Spinal cord (tissue), 9 donors: ENCODE measurements at regions not wholly inside any gene's neighbourhood (a gene's known extent, or its start where the extent isn't known, plus 50 kb on each side); places are given as distances from the start of the nearest gene placed in this dataset.
"Not testable (repeated sequence)": the region's sequence is repeated elsewhere in the genome, so short reads cannot be mapped to it uniquely, and the experiment has no call there.

Experiments
- DNase-seq, 6 donors: peaks; one replicate each; pipeline versions ENCODE4 v3.0.0 to v3.0.0-alpha.2; 2013 to 2015; ENCODE audit warnings: low spot score in 6 of 6, low read depth in 4 of 6
- H3K27ac ChIP-seq: one replicate; pipeline ENCODE4 v1.5.1; 2013; ENCODE audit warnings: low read depth, low read length, control low read depth
- H3K27me3 ChIP-seq: one replicate; pipeline ENCODE4 v1.6.1; 2013; ENCODE audit warnings: low read length; ENCODE audit not compliant: control insufficient read depth, insufficient read depth
- H3K36me3 ChIP-seq: one replicate; pipeline ENCODE4 v1.6.1; 2013; ENCODE audit warnings: low read length; ENCODE audit not compliant: control insufficient read depth, insufficient read depth
- H3K4me1 ChIP-seq: one replicate; pipeline ENCODE4 v1.6.1; 2013; ENCODE audit warnings: low read length; ENCODE audit not compliant: control insufficient read depth, insufficient read depth
- H3K4me3 ChIP-seq: one replicate; pipeline ENCODE4 v1.5.1; 2013; ENCODE audit warnings: low read depth, low read length, control low read depth
- H3K9me3 ChIP-seq: one replicate; pipeline ENCODE4 v1.6.1; 2013; ENCODE audit warnings: low read length; ENCODE audit not compliant: control insufficient read depth, insufficient read depth
- WGBS: methylation state at CpG from one replicate; pipeline ENCODE4 v1.1.5; 2013; ENCODE audit warnings: missing lambda C conversion rate; ENCODE audit not compliant: insufficient coverage; 5-methylcytosine and 5-hydroxymethylcytosine counted together
- donor health status: healthy.

GRCh38 chrX:122133478-122133877, 1050.6 kb upstream of the GRIA3 start:
- Histone ChIP-seq H3K4me3 (no peak overlapping the region), H3K36me3 (no peaks in the 10 kb centered on the region), H3K4me1 (no peaks in the 10 kb centered on the region), H3K27ac (no peak overlapping the region), H3K27me3 (no peaks in the 10 kb centered on the region), H3K9me3 (no peaks in the 10 kb centered on the region)
- no CpG with 5 or more reads among the region's 1 CpG for WGBS
- DNase-seq, result no peak

- Histone ChIP-seq H3K36me3 (no peaks in the 10 kb centered on the region), H3K27ac (no peak overlapping the region), H3K4me1 (no peaks in the 10 kb centered on the region), H3K4me3 (no peak overlapping the region), H3K9me3 (no peaks in the 10 kb centered on the region), H3K27me3 (no peaks in the 10 kb centered on the region)
- no peak for DNase-seq
- WGBS, result 92% methylated on average over 1 of the region's 1 CpG
These were observed 1049.8 kb upstream of the GRIA3 start for GRCh38 chrX:122134291-122134690.

DNA sequence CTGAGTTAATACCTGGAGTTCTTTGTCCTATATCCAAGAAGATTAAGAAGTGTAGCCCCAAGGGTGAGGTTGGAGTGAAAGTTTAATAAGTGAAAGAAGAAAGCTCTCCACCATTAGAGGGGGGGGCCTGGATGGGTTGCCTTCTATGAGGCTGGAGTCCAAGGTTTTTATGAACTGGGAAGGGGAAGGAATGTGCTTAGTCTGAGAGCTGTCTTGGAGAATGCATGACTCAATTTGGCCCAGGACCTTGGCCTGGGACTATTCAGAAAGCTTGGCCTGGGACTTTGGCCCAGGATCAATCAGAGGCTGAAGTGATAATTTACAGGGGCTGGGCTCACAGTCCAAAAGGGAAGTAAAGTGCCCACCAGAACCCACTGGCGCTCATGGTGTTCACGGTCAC, 1049.0 kb upstream of the GRIA3 start:
- H3K4me3 ChIP-seq, result no peak overlapping the region
- WGBS, result 91% methylated on average over 2 of the region's 2 CpGs
- H3K36me3 ChIP-seq, result no peaks in the 10 kb centered on the region
- H3K27me3 ChIP-seq, result no peaks in the 10 kb centered on the region
- H3K27ac ChIP-seq, result no peak overlapping the region
- H3K9me3 ChIP-seq, result no peaks in the 10 kb centered on the region
- no peak for DNase-seq
- no peaks in the 10 kb centered on the region for H3K4me1 ChIP-seq

- H3K27me3 ChIP-seq, H3K9me3 ChIP-seq, H3K4me3 ChIP-seq, H3K36me3 ChIP-seq, DNase-seq, H3K27ac ChIP-seq, H3K4me1 ChIP-seq: not testable (repeated sequence)
- WGBS, result 74% methylated on average over 4 of the region's 5 CpGs
These were observed 1043.9 kb upstream of the GRIA3 start for GRCh38 chrX:122140219-122140618.

DNA sequence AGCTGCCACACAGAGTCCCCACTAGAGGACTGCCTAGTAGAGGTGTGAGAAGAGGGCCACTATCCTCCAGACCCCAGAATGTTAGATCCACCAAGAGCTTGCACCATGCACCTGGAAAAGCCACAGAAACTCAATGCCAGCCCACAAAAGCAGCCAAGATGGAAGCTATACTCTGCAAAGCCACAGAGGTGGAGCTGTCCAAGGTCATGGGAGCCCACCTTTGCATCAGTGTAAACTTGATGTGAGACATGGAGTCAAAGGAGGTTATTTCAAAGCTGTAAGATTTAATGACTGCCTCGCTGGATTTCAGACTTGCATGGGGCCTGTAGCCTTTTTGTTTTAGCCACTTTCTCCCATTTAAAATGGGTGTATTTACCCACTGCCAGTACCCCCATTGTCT, 1030.1 kb upstream of the GRIA3 start:
- H3K4me1 ChIP-seq, result no peaks in the 10 kb centered on the region
- no peak overlapping the region for H3K27ac ChIP-seq
- no CpG with 5 or more reads among the region's 1 CpG for WGBS
- no peak for DNase-seq
- no peaks in the 10 kb centered on the region for H3K36me3 ChIP-seq
- H3K9me3 ChIP-seq, result no peaks in the 10 kb centered on the region
- no peaks in the 10 kb centered on the region for H3K27me3 ChIP-seq
- no peak overlapping the region for H3K4me3 ChIP-seq

GRCh38 chrX:122168241-122168640, 1015.8 kb upstream of the GRIA3 start:
- Histone ChIP-seq H3K9me3 (no peaks in the 10 kb centered on the region), H3K27ac (no peak overlapping the region), H3K27me3 (no peaks in the 10 kb centered on the region), H3K36me3 (no peaks in the 10 kb centered on the region), H3K4me3 (no peak overlapping the region), H3K4me1 (no peaks in the 10 kb centered on the region)
- no peak for DNase-seq
- whole genome bisulfite sequencing, result no CpG with 5 or more reads among the region's 2 CpGs

- no peaks in the 10 kb centered on the region for H3K36me3 ChIP-seq
- 43% methylated on average over 1 of the region's 1 CpG for WGBS
- no peak overlapping the region for H3K4me3 ChIP-seq
- no peak overlapping the region for H3K27ac ChIP-seq
- no peaks in the 10 kb centered on the region for H3K27me3 ChIP-seq
- peaks cover 3% of the 10 kb centered on the region for H3K9me3 ChIP-seq
- DNase-seq, result no peak
- no peaks in the 10 kb centered on the region for H3K4me1 ChIP-seq
These were observed 999.3 kb upstream of the GRIA3 start for GRCh38 chrX:122184791-122185190.

GRCh38 chrX:122187069-122187713, 996.9 kb upstream of the GRIA3 start:
- H3K27me3 ChIP-seq, result no peaks in the 10 kb centered on the region
- H3K27ac ChIP-seq, result no peak overlapping the region
- WGBS, result no CpG with 5 or more reads among the region's 2 CpGs
- H3K4me1 ChIP-seq, result no peaks in the 10 kb centered on the region
- H3K4me3 ChIP-seq, result no peak overlapping the region
- H3K36me3 ChIP-seq, result no peaks in the 10 kb centered on the region
- H3K9me3 ChIP-seq, result peaks cover 3% of the 10 kb centered on the region
- peak in 2 of 6 donors; percentile 1 for DNase-seq

- DNase-seq, result peak in 2 of 6 donors; percentile 2 to 4
- Histone ChIP-seq H3K4me3 (no peak overlapping the region), H3K36me3 (no peaks in the 10 kb centered on the region), H3K4me1 (no peaks in the 10 kb centered on the region), H3K9me3 (peaks cover 3% of the 10 kb centered on the region), H3K27ac (no peak overlapping the region), H3K27me3 (no peaks in the 10 kb centered on the region)
- no CpG with 5 or more reads among the region's 2 CpGs for WGBS
These were observed 995.3 kb upstream of the GRIA3 start for GRCh38 chrX:122188751-122189150.

GRCh38 chrX:122196343-122196742, 987.7 kb upstream of the GRIA3 start:
- H3K9me3 ChIP-seq, result no peaks in the 10 kb centered on the region
- H3K36me3 ChIP-seq, result no peaks in the 10 kb centered on the region
- DNase-seq, result no peak
- WGBS, result 55% methylated on average over 2 of the region's 5 CpGs
- H3K4me1 ChIP-seq, result no peaks in the 10 kb centered on the region
- H3K27ac ChIP-seq, result no peak overlapping the region
- H3K4me3 ChIP-seq, result no peak overlapping the region
- H3K27me3 ChIP-seq, result no peaks in the 10 kb centered on the region
